ENCODE measurements at regions not wholly inside any gene's neighbourhood (a gene's known extent, or its start where the extent isn't known, plus 50 kb on each side); places are given as distances from the start of the nearest gene placed in this dataset.
"Not testable (repeated sequence)": the region's sequence is repeated elsewhere in the genome, so short reads cannot be mapped to it uniquely, and the experiment has no call there.

DNA sequence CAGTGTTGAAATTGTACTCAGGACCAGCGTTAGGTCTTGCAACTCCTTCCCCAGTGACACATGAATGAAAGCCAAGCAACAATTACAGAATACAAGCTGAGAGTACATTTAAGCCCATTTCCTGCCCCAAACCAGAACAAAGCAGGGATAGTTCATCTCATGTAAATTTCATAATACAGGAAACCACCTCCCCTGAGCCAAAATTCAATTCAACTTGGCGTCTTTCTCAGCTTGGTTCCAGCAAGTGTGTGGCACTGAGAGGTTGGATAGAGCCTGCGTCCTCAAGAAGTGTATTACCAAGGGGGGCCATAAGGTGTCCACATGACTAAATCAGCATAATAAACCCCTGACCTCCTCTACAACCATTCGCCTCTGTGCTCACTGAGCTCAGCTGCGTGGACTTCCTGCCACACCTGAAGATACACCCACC is 278.9 kb upstream of the CRY1 start:
- no peaks in the 10 kb centered on the region for H3K27me3 ChIP-seq (ENCODE audit: control insufficient read depth in 2 of 2, insufficient read depth in 1 of 2, low read length in 1 of 2)
- H3K9me3 ChIP-seq (ENCODE audit: control insufficient read depth in 2 of 2, insufficient read depth in 1 of 2, low read length in 1 of 2) = no peaks in the 10 kb centered on the region
- 12% methylated on average over 5 of the region's 5 CpGs for WGBS
- H3K4me3 ChIP-seq (ENCODE audit: low read length in 2 of 2) = no peak overlapping the region
- no peaks in the 10 kb centered on the region for H3K36me3 ChIP-seq (ENCODE audit: control insufficient read depth in 2 of 2, insufficient read depth in 2 of 2, low read length in 1 of 2)
- H3K4me1 ChIP-seq (ENCODE audit: control insufficient read depth in 2 of 2, insufficient read depth in 2 of 2, low read length in 2 of 2) = peaks cover 33 to 51% of the 10 kb centered on the region in 2 donors
- peak overlapping the region; percentile 72 to 84 for H3K27ac ChIP-seq (ENCODE audit: low read depth in 1 of 2, low read length in 1 of 2)
- DNase-seq (ENCODE audit: low read depth in 6 of 9, low spot score in 9 of 9) = peak in 2 of 9 donors; percentile 48 to 74

DNA sequence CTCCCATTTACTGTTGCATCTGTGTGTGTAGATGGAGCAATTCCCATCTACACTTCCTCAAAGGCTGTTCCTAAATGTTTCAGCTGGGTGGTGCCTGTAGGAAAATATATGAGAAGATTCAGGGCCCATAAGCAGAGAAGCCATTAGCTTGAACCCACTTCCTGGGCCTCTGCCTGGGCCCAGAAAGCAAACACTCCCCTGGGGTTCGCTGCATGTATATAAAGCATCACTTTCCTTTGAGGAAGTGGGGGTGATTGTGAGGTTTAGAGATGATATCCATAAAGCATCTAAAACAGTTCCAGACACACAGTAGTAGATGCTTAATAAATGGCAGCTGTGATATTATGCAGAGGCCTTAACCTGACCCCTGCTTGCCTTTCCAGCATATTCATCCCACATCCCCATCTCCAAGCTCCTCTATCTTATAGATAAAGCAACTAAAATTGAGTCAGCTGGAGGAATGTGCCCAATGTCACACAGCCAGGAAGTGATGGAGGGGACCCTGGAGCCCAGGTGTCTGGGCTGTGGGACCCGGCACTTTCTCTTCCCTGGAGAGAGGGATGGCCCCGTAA is 280.0 kb upstream of the CRY1 start:
- Histone ChIP-seq H3K9me3 (ENCODE audit: control insufficient read depth in 2 of 2, insufficient read depth in 1 of 2, low read length in 1 of 2) (no peaks in the 10 kb centered on the region), H3K27ac (ENCODE audit: low read depth in 1 of 2, low read length in 1 of 2) (peak overlapping the region; percentile 31 to 84), H3K4me3 (ENCODE audit: low read length in 2 of 2) (no peak overlapping the region), H3K36me3 (ENCODE audit: control insufficient read depth in 2 of 2, insufficient read depth in 2 of 2, low read length in 1 of 2) (no peaks in the 10 kb centered on the region), H3K4me1 (ENCODE audit: control insufficient read depth in 2 of 2, insufficient read depth in 2 of 2, low read length in 2 of 2) (peaks cover 32 to 51% of the 10 kb centered on the region in 2 donors), H3K27me3 (ENCODE audit: control insufficient read depth in 2 of 2, insufficient read depth in 1 of 2, low read length in 1 of 2) (no peaks in the 10 kb centered on the region)
- WGBS = 73% methylated on average over 3 of the region's 3 CpGs
- DNase-seq (ENCODE audit: low read depth in 6 of 9, low spot score in 9 of 9) = peak in 1 of 9 donors; percentile 43

DNA sequence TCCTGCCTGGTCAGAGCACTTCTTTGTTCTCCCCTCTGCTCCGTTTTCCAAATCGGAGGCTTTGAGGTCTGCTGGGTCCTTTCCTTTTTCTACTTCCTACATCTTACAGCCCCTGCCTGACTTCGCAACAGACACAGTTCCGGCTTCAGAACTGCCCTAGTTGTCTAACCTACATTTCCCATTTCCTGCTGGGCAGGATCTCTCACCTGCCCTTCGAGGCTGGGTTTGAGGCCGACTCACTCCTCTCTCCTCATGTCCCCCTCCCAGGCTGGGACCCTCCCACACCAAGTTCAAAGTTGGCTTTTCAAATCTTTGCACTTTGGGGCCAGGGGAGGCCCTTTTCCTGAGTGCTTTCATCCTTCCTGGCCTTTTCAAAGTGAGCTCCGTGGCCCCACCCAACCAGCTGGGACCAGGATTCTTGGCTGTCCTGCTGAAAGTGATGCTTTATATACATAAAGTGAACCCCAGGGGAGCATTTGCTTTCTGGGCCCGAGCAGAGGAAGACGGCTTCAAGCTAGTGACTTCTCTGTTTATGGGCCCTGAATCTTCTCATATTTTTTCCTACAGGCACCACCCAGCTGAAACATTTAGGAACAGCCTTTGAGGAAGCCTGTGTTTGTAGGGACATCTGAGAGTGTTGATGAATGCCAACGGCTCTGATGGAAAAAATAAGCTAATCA is 281.0 kb upstream of the CRY1 start:
- H3K27ac ChIP-seq (ENCODE audit: low read depth in 1 of 2, low read length in 1 of 2) = peak overlapping the region; percentile 27 to 84

DNA sequence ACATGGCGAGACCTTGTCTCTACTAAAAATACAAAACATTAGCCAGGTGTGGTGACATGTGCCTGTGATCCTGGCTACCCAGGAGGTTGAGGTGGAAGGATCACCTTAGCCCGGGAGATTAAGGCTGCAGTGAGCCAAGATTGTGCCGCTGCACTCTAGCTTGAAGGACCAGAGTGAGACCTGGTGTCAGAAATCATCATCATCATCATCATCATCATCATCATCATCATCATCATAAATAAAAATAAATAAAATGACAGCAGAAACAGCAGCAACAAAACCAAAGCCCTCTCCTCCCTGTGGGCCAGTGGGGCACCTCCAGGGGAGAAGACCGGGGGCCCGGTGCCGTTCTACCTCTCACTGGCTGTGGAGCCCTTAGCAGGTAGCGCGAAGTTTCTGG is 281.9 kb upstream of the CRY1 start:
- Histone ChIP-seq H3K4me1 (ENCODE audit: control insufficient read depth in 2 of 2, insufficient read depth in 2 of 2, low read length in 2 of 2) (peaks cover 26 to 43% of the 10 kb centered on the region in 2 donors), H3K36me3 (ENCODE audit: control insufficient read depth in 2 of 2, insufficient read depth in 2 of 2, low read length in 1 of 2) (no peaks in the 10 kb centered on the region), H3K4me3 (ENCODE audit: low read length in 2 of 2) (no peak overlapping the region), H3K27me3 (ENCODE audit: control insufficient read depth in 2 of 2, insufficient read depth in 1 of 2, low read length in 1 of 2) (no peaks in the 10 kb centered on the region), H3K27ac (ENCODE audit: low read depth in 1 of 2, low read length in 1 of 2) (no peak overlapping the region), H3K9me3 (ENCODE audit: control insufficient read depth in 2 of 2, insufficient read depth in 1 of 2, low read length in 1 of 2) (no peaks in the 10 kb centered on the region)
- no peak for DNase-seq (ENCODE audit: low read depth in 6 of 9, low spot score in 9 of 9)
- 97% methylated on average over 8 of the region's 8 CpGs for WGBS

More for the DNA sequence above, 281.0 kb upstream of the CRY1 start:
- Histone ChIP-seq H3K36me3 (ENCODE audit: control insufficient read depth in 2 of 2, insufficient read depth in 2 of 2, low read length in 1 of 2) (no peaks in the 10 kb centered on the region), H3K4me1 (ENCODE audit: control insufficient read depth in 2 of 2, insufficient read depth in 2 of 2, low read length in 2 of 2) (peaks cover 29 to 51% of the 10 kb centered on the region in 2 donors), H3K27me3 (ENCODE audit: control insufficient read depth in 2 of 2, insufficient read depth in 1 of 2, low read length in 1 of 2) (no peaks in the 10 kb centered on the region), H3K9me3 (ENCODE audit: control insufficient read depth in 2 of 2, insufficient read depth in 1 of 2, low read length in 1 of 2) (no peaks in the 10 kb centered on the region), H3K4me3 (ENCODE audit: low read length in 2 of 2) (no peak overlapping the region)
- 65% methylated on average over 10 of the region's 10 CpGs for WGBS
- peak in 4 of 9 donors; percentile 40 to 67 (median 50) for DNase-seq (ENCODE audit: low read depth in 6 of 9, low spot score in 9 of 9)

DNA sequence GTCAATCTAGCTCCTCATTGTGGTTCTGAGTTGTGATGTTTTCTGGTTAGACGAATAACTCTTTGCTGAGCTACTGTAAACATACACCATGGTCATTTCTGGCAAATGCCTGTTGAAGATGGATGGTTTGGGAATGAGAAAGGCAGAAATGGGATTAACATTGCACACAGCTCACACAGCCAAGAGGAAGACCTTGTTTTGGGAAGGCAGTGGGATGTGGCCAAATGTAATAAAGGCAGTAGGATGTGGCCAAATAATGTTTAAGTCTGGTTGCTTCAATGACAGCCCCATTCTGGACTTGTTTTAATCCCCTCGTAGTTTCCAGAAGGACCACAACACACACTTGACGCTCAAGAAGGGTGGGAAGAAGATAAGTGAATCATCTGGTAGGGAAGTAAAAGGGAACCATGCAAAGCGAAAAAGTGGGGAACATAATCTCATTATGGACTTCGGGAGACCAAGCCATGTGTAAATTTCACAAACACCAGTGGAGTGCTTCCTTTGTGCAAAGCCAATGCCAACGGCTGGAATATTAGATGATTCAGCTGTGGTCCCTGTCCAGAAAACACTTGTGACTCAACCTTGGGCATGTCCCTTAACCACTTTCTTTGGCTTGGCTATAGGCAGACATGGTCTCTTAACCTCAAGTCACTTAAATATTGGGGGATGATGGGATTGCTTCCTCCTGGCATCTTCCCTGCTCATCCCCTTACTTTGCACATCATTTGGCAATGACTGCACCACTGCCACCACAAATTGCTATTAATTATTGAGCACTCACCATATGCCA is 284.4 kb upstream of the CRY1 start:
- WGBS = 98% methylated on average over 6 of the region's 6 CpGs
- DNase-seq (ENCODE audit: low read depth in 6 of 9, low spot score in 9 of 9) = no peak
- Histone ChIP-seq H3K4me1 (ENCODE audit: control insufficient read depth in 2 of 2, insufficient read depth in 2 of 2, low read length in 2 of 2) (peaks cover 12 to 20% of the 10 kb centered on the region in 2 donors), H3K36me3 (ENCODE audit: control insufficient read depth in 2 of 2, insufficient read depth in 2 of 2, low read length in 1 of 2) (no peaks in the 10 kb centered on the region), H3K27me3 (ENCODE audit: control insufficient read depth in 2 of 2, insufficient read depth in 1 of 2, low read length in 1 of 2) (no peaks in the 10 kb centered on the region), H3K4me3 (ENCODE audit: low read length in 2 of 2) (no peak overlapping the region), H3K9me3 (ENCODE audit: control insufficient read depth in 2 of 2, insufficient read depth in 1 of 2, low read length in 1 of 2) (no peaks in the 10 kb centered on the region), H3K27ac (ENCODE audit: low read depth in 1 of 2, low read length in 1 of 2) (no peak overlapping the region)

DNA sequence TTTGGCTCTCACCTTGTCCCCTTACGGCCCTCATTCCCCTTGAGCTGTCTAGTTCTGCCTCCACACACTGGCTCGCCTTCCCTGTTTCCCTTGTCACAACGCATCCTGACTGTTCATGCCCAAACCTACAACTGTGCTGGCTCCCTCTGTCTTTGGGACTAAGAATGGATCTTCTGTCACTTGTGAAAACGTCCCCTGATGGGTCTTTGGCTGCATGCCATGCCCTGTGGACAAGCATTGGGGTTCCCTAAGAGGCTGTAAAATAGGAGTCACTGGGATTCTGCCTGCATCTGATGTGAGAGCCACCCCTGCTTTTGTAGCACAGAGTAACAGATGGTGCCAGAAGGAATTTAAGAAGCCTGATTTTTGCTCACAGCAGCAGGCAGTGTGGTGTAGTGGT is 285.3 kb upstream of the CRY1 start:
- 92% methylated on average over 4 of the region's 4 CpGs for WGBS

DNA sequence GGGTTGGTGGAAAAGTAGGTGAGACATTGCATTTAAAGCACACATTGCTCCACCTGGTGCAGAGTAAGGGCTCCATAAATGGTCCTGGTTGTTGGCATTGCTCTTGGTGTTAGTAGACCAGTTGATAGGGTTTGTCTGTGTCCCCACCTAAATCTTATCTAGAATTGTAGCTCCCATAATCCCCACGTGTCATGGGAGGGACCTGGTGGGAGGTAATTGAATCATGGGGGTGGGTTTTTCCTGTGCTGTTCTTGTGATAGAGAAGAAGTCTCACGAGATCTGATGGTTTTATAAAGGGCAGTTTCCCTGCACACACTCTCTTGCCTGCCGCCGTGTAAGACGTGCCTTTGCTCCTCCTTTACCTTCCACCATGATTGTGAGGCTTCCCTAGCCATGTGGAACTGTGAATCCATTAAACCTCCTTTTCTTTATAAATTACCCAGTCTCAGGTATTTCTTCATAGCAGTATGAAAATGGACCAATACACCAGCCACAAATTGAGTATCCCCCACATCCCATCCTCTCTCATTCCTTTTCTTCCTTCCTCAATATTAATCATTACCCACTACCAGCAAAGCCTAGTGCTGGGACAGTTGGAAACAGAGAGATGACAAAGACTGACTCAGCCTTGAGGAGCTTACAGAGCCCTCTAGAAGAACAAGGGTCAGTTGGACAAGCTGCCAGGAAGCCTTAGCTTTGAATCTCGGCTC is 285.9 kb upstream of the CRY1 start:
- not testable (repeated sequence) for H3K4me3 ChIP-seq (ENCODE audit: low read length in 2 of 2); H3K27me3 ChIP-seq (ENCODE audit: control insufficient read depth in 2 of 2, insufficient read depth in 1 of 2, low read length in 1 of 2); H3K27ac ChIP-seq (ENCODE audit: low read depth in 1 of 2, low read length in 1 of 2); H3K36me3 ChIP-seq (ENCODE audit: control insufficient read depth in 2 of 2, insufficient read depth in 2 of 2, low read length in 1 of 2); DNase-seq (ENCODE audit: low read depth in 6 of 9, low spot score in 9 of 9); H3K4me1 ChIP-seq (ENCODE audit: control insufficient read depth in 2 of 2, insufficient read depth in 2 of 2, low read length in 2 of 2); H3K9me3 ChIP-seq (ENCODE audit: control insufficient read depth in 2 of 2, insufficient read depth in 1 of 2, low read length in 1 of 2)
- 98% methylated on average over 6 of the region's 6 CpGs for WGBS

More for the DNA sequence above, 285.3 kb upstream of the CRY1 start:
- Histone ChIP-seq H3K27ac (ENCODE audit: low read depth in 1 of 2, low read length in 1 of 2) (no peak overlapping the region), H3K4me3 (ENCODE audit: low read length in 2 of 2) (no peak overlapping the region), H3K4me1 (ENCODE audit: control insufficient read depth in 2 of 2, insufficient read depth in 2 of 2, low read length in 2 of 2) (peaks cover 7 to 12% of the 10 kb centered on the region in 2 donors), H3K9me3 (ENCODE audit: control insufficient read depth in 2 of 2, insufficient read depth in 1 of 2, low read length in 1 of 2) (no peaks in the 10 kb centered on the region), H3K36me3 (ENCODE audit: control insufficient read depth in 2 of 2, insufficient read depth in 2 of 2, low read length in 1 of 2) (no peaks in the 10 kb centered on the region), H3K27me3 (ENCODE audit: control insufficient read depth in 2 of 2, insufficient read depth in 1 of 2, low read length in 1 of 2) (no peaks in the 10 kb centered on the region)
- DNase-seq (ENCODE audit: low read depth in 6 of 9, low spot score in 9 of 9) = no peak

DNA sequence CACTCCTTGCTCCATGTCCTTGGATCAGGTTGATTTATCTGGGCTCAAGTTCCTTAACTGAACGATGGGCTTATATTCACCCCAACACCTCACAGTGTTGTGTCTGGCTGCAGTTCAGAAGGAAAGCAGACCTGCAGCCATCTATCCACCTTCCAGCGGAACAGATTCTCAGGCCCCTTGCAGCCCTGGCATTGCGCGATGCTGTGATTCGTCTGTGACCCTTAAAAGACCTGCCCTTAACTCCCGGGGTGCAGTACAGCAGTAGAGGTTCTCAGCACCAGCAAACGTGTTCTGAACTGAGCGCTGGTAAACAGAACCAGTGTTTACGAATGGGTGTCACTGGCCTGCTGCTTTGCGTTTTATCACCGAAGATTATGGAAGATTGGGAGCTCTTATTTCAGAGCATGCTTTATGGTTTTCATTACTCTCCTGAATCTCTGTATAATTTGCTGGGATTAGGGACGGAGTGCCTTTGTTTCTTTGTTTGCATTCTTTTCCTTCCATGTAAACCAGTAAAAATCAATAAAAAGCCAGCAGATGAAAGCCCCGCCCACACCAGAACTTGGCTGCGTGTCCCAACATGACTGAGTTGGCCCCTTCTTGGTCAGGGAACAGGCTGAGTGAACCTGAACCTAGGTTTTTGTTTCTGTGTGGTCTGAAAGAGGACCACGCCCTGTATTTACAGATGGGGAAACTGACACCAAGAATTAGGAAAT is 286.7 kb upstream of the CRY1 start:
- Histone ChIP-seq H3K9me3 (ENCODE audit: control insufficient read depth in 2 of 2, insufficient read depth in 1 of 2, low read length in 1 of 2) (no peaks in the 10 kb centered on the region), H3K36me3 (ENCODE audit: control insufficient read depth in 2 of 2, insufficient read depth in 2 of 2, low read length in 1 of 2) (no peaks in the 10 kb centered on the region), H3K27ac (ENCODE audit: low read depth in 1 of 2, low read length in 1 of 2) (no peak overlapping the region), H3K27me3 (ENCODE audit: control insufficient read depth in 2 of 2, insufficient read depth in 1 of 2, low read length in 1 of 2) (no peaks in the 10 kb centered on the region), H3K4me1 (ENCODE audit: control insufficient read depth in 2 of 2, insufficient read depth in 2 of 2, low read length in 2 of 2) (no peaks in the 10 kb centered on the region), H3K4me3 (ENCODE audit: low read length in 2 of 2) (no peak overlapping the region)
- DNase-seq (ENCODE audit: low read depth in 6 of 9, low spot score in 9 of 9) = no peak
- WGBS = 83% methylated on average over 15 of the region's 15 CpGs
